K562 (cell line): ENCODE measurements at regions not wholly inside any gene's neighbourhood (a gene's known extent, or its start where the extent isn't known, plus 50 kb on each side); places are given as distances from the start of the nearest gene placed in this dataset.

Experiments
- ATAC-seq: fragments of 200-7000 bp; cut with Tn5 transposase; 3 replicates; pipeline ENCODE4 v1.9.1; 2020; ENCODE audit warnings: moderate library complexity
- BruUV-seq: library from RNA; stranded (reverse); fragments of 400-500 nt; replicated peaks from 2 replicates; lab custom pipeline; 2021; lab: Mats Ljungman, UMichigan
- CTCF ChIA-PET: fragments of 300-600 bp; formaldehyde crosslinking; extraction: SDS; loops from one replicate; lab custom pipeline; 2021; ENCODE audit warnings: low intra/inter-chr PET ratio; lab: Yijun Ruan, JAX
- POLR2A ChIA-PET: fragments of 300-600, 350-650 bp; sonication (Branson Sonifier 250); formaldehyde crosslinking; extraction: SDS; loops from one replicate; lab custom pipeline; 2021; ENCODE audit warnings: antibody characterized with exemption, inconsistent platforms; lab: Yijun Ruan, JAX
- DNase-seq, 4 experiments: peaks; one replicate each; pipeline versions ENCODE4 v3.0.0 to v3.0.0-alpha.2; 2011 to 2018; ENCODE audit warnings: low spot score in 3 of 4, mixed read lengths in 3 of 4; ENCODE audit errors: extremely low read depth in 1 of 4
- FAIRE-seq: peaks from 2 replicates; lab custom pipeline; 2011; peaks lifted over from hg19 to GRCh38; lab: Jason Lieb, UNC
- H2AFZ ChIP-seq: 2 replicates; pipeline ENCODE4 v1.6.0; 2011; ENCODE audit warnings: low read depth, low read length, control low read depth, inconsistent platforms
- H3K27ac ChIP-seq: fragments of 200-600 bp; 3 replicates; pipeline ENCODE4 v1.8.0; 2011; ENCODE audit warnings: low read depth, mild to moderate bottlenecking, control low read depth, inconsistent platforms, low read length, moderate library complexity, mixed read lengths; ENCODE audit errors: extremely low read depth
- H3K27me3 ChIP-seq, 2 experiments: fragments of 300-600 bp in 1 of 2; 2 replicates in 1 of 2; 3 replicates in 1 of 2; pipeline versions ENCODE4 v1.6.0 to v1.8.0; 2011; ENCODE audit warnings: inconsistent platforms in 2 of 2, low read length in 2 of 2, mild to moderate bottlenecking in 1 of 2, mixed read lengths in 1 of 2, moderate library complexity in 1 of 2; ENCODE audit not compliant: control insufficient read depth in 2 of 2, insufficient read depth in 2 of 2
- H3K36me3 ChIP-seq: fragments of 300-600 bp; 3 replicates; pipeline ENCODE4 v1.8.0; 2011; ENCODE audit warnings: mild to moderate bottlenecking, low read length, inconsistent platforms; ENCODE audit not compliant: control insufficient read depth, insufficient read depth
- H3K4me1 ChIP-seq, 2 experiments: fragments of 200-600 bp in 1 of 2; replicated peaks in 1 of 2; 2 replicates in 1 of 2; 3 replicates in 1 of 2; pipeline versions ENCODE4 v1.5.1 to v1.8.0; 2011; ENCODE audit warnings: inconsistent platforms in 2 of 2, low read length in 2 of 2, mild to moderate bottlenecking in 1 of 2, mixed read lengths in 1 of 2, moderate library complexity in 1 of 2; ENCODE audit not compliant: control insufficient read depth in 2 of 2, insufficient read depth in 2 of 2
- H3K4me2 ChIP-seq: 2 replicates; pipeline ENCODE4 v1.6.1; 2011; ENCODE audit warnings: low read length, control low read depth, inconsistent platforms, mixed read lengths; ENCODE audit not compliant: insufficient read depth
- H3K4me3 ChIP-seq: fragments of 200-600 bp; sonication (generic), shearing (Covaris generic); 2 replicates; pipeline ENCODE4 v1.5.1; 2016; ENCODE audit warnings: control low read depth, inconsistent platforms
- H3K79me2 ChIP-seq: fragments of 200-600 bp; 3 replicates; pipeline ENCODE4 v1.8.0; 2011; ENCODE audit warnings: low read length, inconsistent platforms; ENCODE audit not compliant: control insufficient read depth, insufficient read depth
- H3K9ac ChIP-seq, 2 experiments: 2 replicates each; pipeline versions ENCODE4 v1.6.0 to v1.6.1; 2011; ENCODE audit warnings: low read depth in 2 of 2, low read length in 2 of 2, control low read depth in 1 of 2, inconsistent platforms in 1 of 2, mild to moderate bottlenecking in 1 of 2, mixed read lengths in 1 of 2; ENCODE audit not compliant: insufficient read depth in 1 of 2
- H3K9me1 ChIP-seq: one replicate; pipeline ENCODE4 v1.6.0; 2011; ENCODE audit warnings: inconsistent platforms, mild to moderate bottlenecking, low read length, moderate library complexity; ENCODE audit not compliant: control insufficient read depth, insufficient read depth
- H3K9me3 ChIP-seq: replicated peaks from 2 replicates; pipeline ENCODE4 v1.5.1; 2011; ENCODE audit warnings: low read depth, low read length, inconsistent platforms; ENCODE audit not compliant: control insufficient read depth, insufficient read depth
- H4K20me1 ChIP-seq: replicated peaks from 2 replicates; pipeline ENCODE4 v1.6.1; 2011; ENCODE audit warnings: low read length, inconsistent platforms, mixed read lengths; ENCODE audit not compliant: control insufficient read depth, insufficient read depth
- NR4A1 ChIP-seq, 2 experiments: fragments of 250-450 bp in 1 of 2; fragments of 450-650 bp in 1 of 2; sonication (Bioruptor Pico) in 1 of 2; IDR thresholded peaks; 2 replicates each; pipeline versions ENCODE4 v1.4.0 to v1.6.1; 2016 to 2020; ENCODE audit warnings: mild to moderate bottlenecking in 2 of 2, missing compliant biosample characterization in 1 of 2, missing genetic modification characterization in 1 of 2, moderate library complexity in 1 of 2
- RBM17 ChIP-seq: fragments of 200-400 bp; formaldehyde crosslinking; IDR thresholded peaks from 2 replicates; pipeline ENCODE4 v1.6.1; 2017; ENCODE audit warnings: low read depth, mild to moderate bottlenecking, low read length, borderline replicate concordance
- SETDB1 ChIP-seq: IDR thresholded peaks from one replicate; pipeline ENCODE4 v1.6.1; 2012; ENCODE audit warnings: low read length, control low read depth, inconsistent platforms
- WGBS: fragments of 100-300 bp; shearing (Covaris generic); methylation state at CpG from one replicate; pipeline ENCODE4 v1.1.6; 2016; ENCODE audit warnings: low coverage, mixed read lengths; ENCODE audit not compliant: insufficient coverage; ENCODE audit errors: missing lambda C conversion rate; 5-methylcytosine and 5-hydroxymethylcytosine counted together
- in situ Hi-C: fragments of 300-500 bp; cut with MboI; formaldehyde crosslinking; loops from 4 replicates; pipeline ENCODE4 v1.15.0; 2018; ENCODE audit warnings: inconsistent platforms, mixed read lengths
- intact Hi-C: fragments of 100-400 bp; cut with micrococcal nuclease; formaldehyde crosslinking; loops from 2 replicates; pipeline ENCODE4 v1.14.2; 2022
- TF ChIP-seq, protein P1 (sequence below): fragments of 200-600 bp; sonication (generic); IDR thresholded peaks from one replicate; pipeline ENCODE4 v1.6.1; 2012; ENCODE audit warnings: mild to moderate bottlenecking, low read depth, low read length, inconsistent platforms

- no peaks in the 10 kb centered on the region for H4K20me1 ChIP-seq
- ChIA-PET CTCF (no interaction called here), POLR2A (no interaction called here)
- H3K4me1 ChIP-seq, result no peaks in the 10 kb centered on the region
- H3K9me3 ChIP-seq, result no peaks in the 10 kb centered on the region
- H3K9ac ChIP-seq, result no peak overlapping the region
- intact Hi-C loops (no loop called here), in situ Hi-C loops (no loop called here)
- H3K4me3 ChIP-seq, result no peak overlapping the region
- H3K27me3 ChIP-seq, result no peaks in the 10 kb centered on the region
- TF ChIP-seq RBM17, result no peak
- TF ChIP-seq, protein P1, sequence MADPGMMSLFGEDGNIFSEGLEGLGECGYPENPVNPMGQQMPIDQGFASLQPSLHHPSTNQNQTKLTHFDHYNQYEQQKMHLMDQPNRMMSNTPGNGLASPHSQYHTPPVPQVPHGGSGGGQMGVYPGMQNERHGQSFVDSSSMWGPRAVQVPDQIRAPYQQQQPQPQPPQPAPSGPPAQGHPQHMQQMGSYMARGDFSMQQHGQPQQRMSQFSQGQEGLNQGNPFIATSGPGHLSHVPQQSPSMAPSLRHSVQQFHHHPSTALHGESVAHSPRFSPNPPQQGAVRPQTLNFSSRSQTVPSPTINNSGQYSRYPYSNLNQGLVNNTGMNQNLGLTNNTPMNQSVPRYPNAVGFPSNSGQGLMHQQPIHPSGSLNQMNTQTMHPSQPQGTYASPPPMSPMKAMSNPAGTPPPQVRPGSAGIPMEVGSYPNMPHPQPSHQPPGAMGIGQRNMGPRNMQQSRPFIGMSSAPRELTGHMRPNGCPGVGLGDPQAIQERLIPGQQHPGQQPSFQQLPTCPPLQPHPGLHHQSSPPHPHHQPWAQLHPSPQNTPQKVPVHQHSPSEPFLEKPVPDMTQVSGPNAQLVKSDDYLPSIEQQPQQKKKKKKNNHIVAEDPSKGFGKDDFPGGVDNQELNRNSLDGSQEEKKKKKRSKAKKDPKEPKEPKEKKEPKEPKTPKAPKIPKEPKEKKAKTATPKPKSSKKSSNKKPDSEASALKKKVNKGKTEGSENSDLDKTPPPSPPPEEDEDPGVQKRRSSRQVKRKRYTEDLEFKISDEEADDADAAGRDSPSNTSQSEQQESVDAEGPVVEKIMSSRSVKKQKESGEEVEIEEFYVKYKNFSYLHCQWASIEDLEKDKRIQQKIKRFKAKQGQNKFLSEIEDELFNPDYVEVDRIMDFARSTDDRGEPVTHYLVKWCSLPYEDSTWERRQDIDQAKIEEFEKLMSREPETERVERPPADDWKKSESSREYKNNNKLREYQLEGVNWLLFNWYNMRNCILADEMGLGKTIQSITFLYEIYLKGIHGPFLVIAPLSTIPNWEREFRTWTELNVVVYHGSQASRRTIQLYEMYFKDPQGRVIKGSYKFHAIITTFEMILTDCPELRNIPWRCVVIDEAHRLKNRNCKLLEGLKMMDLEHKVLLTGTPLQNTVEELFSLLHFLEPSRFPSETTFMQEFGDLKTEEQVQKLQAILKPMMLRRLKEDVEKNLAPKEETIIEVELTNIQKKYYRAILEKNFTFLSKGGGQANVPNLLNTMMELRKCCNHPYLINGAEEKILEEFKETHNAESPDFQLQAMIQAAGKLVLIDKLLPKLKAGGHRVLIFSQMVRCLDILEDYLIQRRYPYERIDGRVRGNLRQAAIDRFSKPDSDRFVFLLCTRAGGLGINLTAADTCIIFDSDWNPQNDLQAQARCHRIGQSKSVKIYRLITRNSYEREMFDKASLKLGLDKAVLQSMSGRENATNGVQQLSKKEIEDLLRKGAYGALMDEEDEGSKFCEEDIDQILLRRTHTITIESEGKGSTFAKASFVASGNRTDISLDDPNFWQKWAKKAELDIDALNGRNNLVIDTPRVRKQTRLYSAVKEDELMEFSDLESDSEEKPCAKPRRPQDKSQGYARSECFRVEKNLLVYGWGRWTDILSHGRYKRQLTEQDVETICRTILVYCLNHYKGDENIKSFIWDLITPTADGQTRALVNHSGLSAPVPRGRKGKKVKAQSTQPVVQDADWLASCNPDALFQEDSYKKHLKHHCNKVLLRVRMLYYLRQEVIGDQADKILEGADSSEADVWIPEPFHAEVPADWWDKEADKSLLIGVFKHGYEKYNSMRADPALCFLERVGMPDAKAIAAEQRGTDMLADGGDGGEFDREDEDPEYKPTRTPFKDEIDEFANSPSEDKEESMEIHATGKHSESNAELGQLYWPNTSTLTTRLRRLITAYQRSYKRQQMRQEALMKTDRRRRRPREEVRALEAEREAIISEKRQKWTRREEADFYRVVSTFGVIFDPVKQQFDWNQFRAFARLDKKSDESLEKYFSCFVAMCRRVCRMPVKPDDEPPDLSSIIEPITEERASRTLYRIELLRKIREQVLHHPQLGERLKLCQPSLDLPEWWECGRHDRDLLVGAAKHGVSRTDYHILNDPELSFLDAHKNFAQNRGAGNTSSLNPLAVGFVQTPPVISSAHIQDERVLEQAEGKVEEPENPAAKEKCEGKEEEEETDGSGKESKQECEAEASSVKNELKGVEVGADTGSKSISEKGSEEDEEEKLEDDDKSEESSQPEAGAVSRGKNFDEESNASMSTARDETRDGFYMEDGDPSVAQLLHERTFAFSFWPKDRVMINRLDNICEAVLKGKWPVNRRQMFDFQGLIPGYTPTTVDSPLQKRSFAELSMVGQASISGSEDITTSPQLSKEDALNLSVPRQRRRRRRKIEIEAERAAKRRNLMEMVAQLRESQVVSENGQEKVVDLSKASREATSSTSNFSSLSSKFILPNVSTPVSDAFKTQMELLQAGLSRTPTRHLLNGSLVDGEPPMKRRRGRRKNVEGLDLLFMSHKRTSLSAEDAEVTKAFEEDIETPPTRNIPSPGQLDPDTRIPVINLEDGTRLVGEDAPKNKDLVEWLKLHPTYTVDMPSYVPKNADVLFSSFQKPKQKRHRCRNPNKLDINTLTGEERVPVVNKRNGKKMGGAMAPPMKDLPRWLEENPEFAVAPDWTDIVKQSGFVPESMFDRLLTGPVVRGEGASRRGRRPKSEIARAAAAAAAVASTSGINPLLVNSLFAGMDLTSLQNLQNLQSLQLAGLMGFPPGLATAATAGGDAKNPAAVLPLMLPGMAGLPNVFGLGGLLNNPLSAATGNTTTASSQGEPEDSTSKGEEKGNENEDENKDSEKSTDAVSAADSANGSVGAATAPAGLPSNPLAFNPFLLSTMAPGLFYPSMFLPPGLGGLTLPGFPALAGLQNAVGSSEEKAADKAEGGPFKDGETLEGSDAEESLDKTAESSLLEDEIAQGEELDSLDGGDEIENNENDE, result no peak
- TF ChIP-seq SETDB1, result no peak
- TF ChIP-seq NR4A1 (CRISPR knock-in tag; IDR thresholded peaks at IDR 0.05), result no peak
- no peak for TF ChIP-seq NR4A1 (tag; IDR thresholded peaks at IDR 0.05)
- BruUV-seq, result no TSS peak
- no peaks in the 10 kb centered on the region for H3K79me2 ChIP-seq
- ATAC-seq (no peak), FAIRE-seq (no peak), DNase-seq (no peak)
- no peaks in the 10 kb centered on the region for H3K9me1 ChIP-seq
- no peak overlapping the region for H3K4me2 ChIP-seq
- no peak overlapping the region for H3K27ac ChIP-seq
- H3K36me3 ChIP-seq, result no peaks in the 10 kb centered on the region
- WGBS, result 0% methylated on average over 1 of the region's 1 CpG
- H2AFZ ChIP-seq, result no peak overlapping the region
Observed at GRCh38 chr6:126886106-126886505, 232.4 kb upstream of the RSPO3 start.
